Mesodermal cell (in vitro differentiated cells): ENCODE measurements at regions not wholly inside any gene's neighbourhood (a gene's known extent, or its start where the extent isn't known, plus 50 kb on each side); places are given as distances from the start of the nearest gene placed in this dataset.
"Not testable (repeated sequence)": the region's sequence is repeated elsewhere in the genome, so short reads cannot be mapped to it uniquely, and the experiment has no call there.

Experiments
- H3K27ac ChIP-seq: 2 replicates; pipeline ENCODE4 v1.7.0; 2013; ENCODE audit warnings: mild to moderate bottlenecking, low read depth, low read length, moderate library complexity; ENCODE audit not compliant: severe bottlenecking
- H3K36me3 ChIP-seq: 2 replicates; pipeline ENCODE4 v1.7.1; 2013; ENCODE audit warnings: mild to moderate bottlenecking, low read length, moderate library complexity; ENCODE audit not compliant: control insufficient read depth, insufficient read depth
- H3K4me1 ChIP-seq: one replicate; pipeline ENCODE4 v1.7.1; 2013; ENCODE audit warnings: mild to moderate bottlenecking, low read length; ENCODE audit not compliant: insufficient read depth, control insufficient read depth, poor library complexity, severe bottlenecking
- H3K4me3 ChIP-seq: 2 replicates; pipeline ENCODE4 v1.7.0; 2013; ENCODE audit warnings: low read length, control low read depth, mild to moderate bottlenecking; ENCODE audit not compliant: insufficient read depth, poor library complexity, severe bottlenecking; ENCODE audit errors: extremely low read depth
- H3K9me3 ChIP-seq: 2 replicates; pipeline ENCODE4 v1.7.1; 2013; ENCODE audit warnings: mild to moderate bottlenecking, low read length, moderate library complexity; ENCODE audit not compliant: control insufficient read depth
- WGBS, 2 experiments: methylation state at CpG; one replicate each; pipeline ENCODE4 v1.1.5; 2013; ENCODE audit warnings: missing lambda C conversion rate in 2 of 2; ENCODE audit not compliant: insufficient coverage in 2 of 2; 5-methylcytosine and 5-hydroxymethylcytosine counted together

- Histone ChIP-seq H3K4me3 (no peak overlapping the region), H3K27ac (no peak overlapping the region), H3K4me1 (peaks cover 19% of the 10 kb centered on the region), H3K9me3 (peaks cover 5% of the 10 kb centered on the region), H3K36me3 (no peaks in the 10 kb centered on the region)
- 95 to 99% methylated on average over 6 to 10 of the region's 15 CpGs for WGBS, 2 experiments
These were observed 61.5 kb downstream of the RPUSD4 start for GRCh38 chr11:126149759-126150625.

- H3K4me3 ChIP-seq = no peak overlapping the region
- peaks cover 5% of the 10 kb centered on the region for H3K9me3 ChIP-seq
- H3K36me3 ChIP-seq = no peaks in the 10 kb centered on the region
- H3K27ac ChIP-seq = no peak overlapping the region
- WGBS, 2 experiments = 100% methylated on average over 1 of the region's 2 CpGs; no CpG with 5 or more reads in 1 of the 2 experiments
- H3K4me1 ChIP-seq = peaks cover 19% of the 10 kb centered on the region
These were observed 63.1 kb downstream of the RPUSD4 start for GRCh38 chr11:126148317-126148716.

GRCh38 chr11:126147208-126148111, 64.0 kb downstream of the RPUSD4 start:
- Histone ChIP-seq H3K4me3 (no peak overlapping the region), H3K9me3 (peaks cover 5% of the 10 kb centered on the region), H3K36me3 (no peaks in the 10 kb centered on the region), H3K4me1 (peaks cover 19% of the 10 kb centered on the region), H3K27ac (no peak overlapping the region)
- 73 to 90% methylated on average over 2 to 10 of the region's 12 CpGs for WGBS, 2 experiments

GRCh38 chr11:126146454-126147192, 64.8 kb downstream of the RPUSD4 start:
- H3K9me3 ChIP-seq = no peaks in the 10 kb centered on the region
- peak overlapping the region; percentile 67 for H3K27ac ChIP-seq
- peaks cover 19% of the 10 kb centered on the region for H3K4me1 ChIP-seq
- H3K36me3 ChIP-seq = no peaks in the 10 kb centered on the region
- no peak overlapping the region for H3K4me3 ChIP-seq
- 22 to 32% methylated on average over 15 to 18 of the region's 23 CpGs for WGBS, 2 experiments

GRCh38 chr11:126145954-126146353, 65.5 kb downstream of the RPUSD4 start:
- Histone ChIP-seq H3K36me3 (no peaks in the 10 kb centered on the region), H3K4me1 (peaks cover 19% of the 10 kb centered on the region), H3K4me3 (no peak overlapping the region), H3K9me3 (no peaks in the 10 kb centered on the region), H3K27ac (peak overlapping the region; percentile 67)
- WGBS, 2 experiments = 63 to 74% methylated on average over 4 to 8 of the region's 9 CpGs

- WGBS, 2 experiments = no CpG with 5 or more reads among the region's 2 CpGs
- H3K4me3 ChIP-seq, H3K27ac ChIP-seq, H3K9me3 ChIP-seq, H3K36me3 ChIP-seq: not testable (repeated sequence)
- H3K4me1 ChIP-seq = peaks cover 28% of the 10 kb centered on the region
These were observed 68.0 kb downstream of the RPUSD4 start for GRCh38 chr11:126143491-126143890.

- Histone ChIP-seq H3K36me3 (no peaks in the 10 kb centered on the region), H3K27ac (no peak overlapping the region), H3K4me1 (peaks cover 25% of the 10 kb centered on the region), H3K4me3 (no peak overlapping the region), H3K9me3 (no peaks in the 10 kb centered on the region)
- WGBS, 2 experiments = 92 to 97% methylated on average over 4 to 7 of the region's 7 CpGs
These were observed 70.5 kb downstream of the RPUSD4 start for GRCh38 chr11:126140926-126141280.

GRCh38 chr11:126140201-126140925, 71.1 kb downstream of the RPUSD4 start:
- H3K4me1 ChIP-seq = peaks cover 25% of the 10 kb centered on the region
- H3K4me3 ChIP-seq = no peak overlapping the region
- no peak overlapping the region for H3K27ac ChIP-seq
- no peaks in the 10 kb centered on the region for H3K36me3 ChIP-seq
- 81 to 88% methylated on average over 3 to 6 of the region's 9 CpGs for WGBS, 2 experiments
- H3K9me3 ChIP-seq = no peaks in the 10 kb centered on the region

GRCh38 chr11:126139111-126140091, 72.0 kb downstream of the RPUSD4 start:
- H3K36me3 ChIP-seq = no peaks in the 10 kb centered on the region
- no peak overlapping the region for H3K4me3 ChIP-seq
- peaks cover 25% of the 10 kb centered on the region for H3K4me1 ChIP-seq
- H3K9me3 ChIP-seq = no peaks in the 10 kb centered on the region
- peak overlapping the region; percentile 8 for H3K27ac ChIP-seq
- 69 to 74% methylated on average over 8 of the region's 13 CpGs for WGBS, 2 experiments
